Stimulated activated naive B cell treated with anti-CD40 and anti-IgM and Interleukin-4, amounts not matched to agents 10 μg/mL and 1 μg/mL and 100 μg/mL, for 72 hours (primary cell): ENCODE measurements at regions not wholly inside any gene's neighbourhood (a gene's known extent, or its start where the extent isn't known, plus 50 kb on each side); places are given as distances from the start of the nearest gene placed in this dataset.

Experiments used
- ATAC-seq, 2 donors: fragments of 150-1000 bp; cut with Tn5 transposase; replicated peaks; 2 replicates each; pipeline ENCODE4 v1.10.0; 2021; ENCODE audit warnings: moderate library complexity in 1 of 2
- DNase-seq: peaks from one replicate; pipeline ENCODE4 v3.0.0; 2021
- H3K27ac Mint-ChIP-seq: one replicate; pipeline ENCODE4 v1.8.0; 2022; ENCODE audit warnings: mild to moderate bottlenecking, mixed read lengths
- H3K27me3 Mint-ChIP-seq, 2 donors: one replicate each; pipeline ENCODE4 v1.8.0; 2022; ENCODE audit warnings: mixed read lengths in 2 of 2
- H3K36me3 Mint-ChIP-seq, 2 donors: one replicate each; pipeline ENCODE4 v1.8.0; 2022; ENCODE audit warnings: mixed read lengths in 2 of 2, mild to moderate bottlenecking in 1 of 2
- H3K4me1 Mint-ChIP-seq, 2 donors: one replicate each; pipeline ENCODE4 v1.8.0; 2022; ENCODE audit warnings: mixed read lengths in 2 of 2, mild to moderate bottlenecking in 1 of 2
- H3K4me3 Mint-ChIP-seq, 2 donors: one replicate each; pipeline ENCODE4 v1.8.0; 2022; ENCODE audit warnings: mild to moderate bottlenecking in 2 of 2, mixed read lengths in 2 of 2, moderate library complexity in 1 of 2
- H3K9me3 Mint-ChIP-seq, 2 donors: one replicate each; pipeline ENCODE4 v1.8.0; 2022; ENCODE audit warnings: mixed read lengths in 2 of 2, mild to moderate bottlenecking in 1 of 2

DNA sequence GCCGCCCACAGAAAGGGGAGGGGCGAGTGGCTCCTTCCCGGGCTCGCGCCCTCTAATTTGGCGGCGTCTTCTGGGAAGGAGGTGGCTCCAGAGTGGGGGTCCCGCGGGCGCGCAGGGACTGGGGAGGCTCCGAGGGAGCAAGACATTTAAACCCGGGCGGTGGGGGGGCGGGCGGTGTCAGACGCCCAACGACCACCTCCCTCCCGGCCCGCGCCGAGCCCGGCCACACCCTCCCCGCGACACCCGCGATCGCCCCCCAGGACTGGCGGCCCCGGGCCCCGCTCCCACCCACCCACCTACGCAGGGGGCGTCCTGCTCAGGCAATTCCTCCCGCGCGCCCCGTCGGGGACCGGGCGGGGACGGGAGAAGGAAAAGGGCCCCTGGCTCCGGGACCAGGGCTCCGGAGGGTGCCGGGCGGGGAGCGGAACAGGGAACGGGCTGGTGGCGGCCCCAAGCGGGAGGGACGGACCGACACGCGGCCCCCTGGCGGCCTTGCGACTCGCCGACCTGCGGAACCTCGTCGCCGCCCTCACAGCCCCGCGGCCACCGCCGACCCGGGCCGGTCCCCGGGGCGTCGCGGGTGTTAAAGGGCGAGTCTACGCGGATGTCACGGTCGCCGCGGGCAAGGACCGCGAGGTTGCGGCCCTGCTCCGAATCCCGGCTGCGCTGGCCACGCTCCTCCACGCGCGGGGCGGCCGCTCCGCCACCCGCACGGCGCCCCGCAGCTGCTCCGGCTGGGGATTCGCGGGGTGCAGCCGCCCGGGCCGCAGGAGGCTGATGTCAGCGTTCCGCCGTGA is 94.0 kb upstream of the FMN2 start:
- H3K27ac Mint-ChIP-seq, result no peak overlapping the region
- H3K4me1 Mint-ChIP-seq, result no peaks in the 10 kb centered on the region
- ATAC-seq, result peak; percentile 14 to 29
- no peak for DNase-seq
- peaks cover 29 to 35% of the 10 kb centered on the region in 2 donors for H3K27me3 Mint-ChIP-seq
- H3K9me3 Mint-ChIP-seq, result no peaks in the 10 kb centered on the region
- H3K4me3 Mint-ChIP-seq, result peak overlapping the region in 1 of 2 donors; percentile 41
- no peaks in the 10 kb centered on the region for H3K36me3 Mint-ChIP-seq

DNA sequence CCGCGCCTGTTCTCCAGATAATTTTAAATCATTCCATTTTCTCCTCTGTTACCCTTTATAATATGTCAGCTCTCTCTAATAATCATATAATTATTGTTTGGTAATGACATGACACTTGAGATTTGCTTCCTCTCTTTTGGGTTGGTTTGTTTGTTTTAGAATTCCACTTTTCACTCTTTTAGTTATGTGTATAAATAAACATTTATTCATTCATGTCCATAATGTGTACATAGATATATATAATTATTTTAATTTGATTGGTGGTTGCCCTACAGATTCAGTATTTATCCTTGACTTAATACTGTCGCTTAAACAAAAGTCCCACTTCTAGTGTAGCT is 93.4 kb upstream of the FMN2 start:
- Mint-ChIP-seq H3K4me1 (no peaks in the 10 kb centered on the region), H3K27me3 (peaks cover 29 to 34% of the 10 kb centered on the region in 2 donors), H3K36me3 (no peaks in the 10 kb centered on the region), H3K9me3 (no peaks in the 10 kb centered on the region), H3K27ac (no peak overlapping the region), H3K4me3 (peak overlapping the region in 1 of 2 donors; percentile 41)
- DNase-seq (no peak), ATAC-seq (no peak)

- no peaks in the 10 kb centered on the region for H3K9me3 Mint-ChIP-seq
- no peak overlapping the region for H3K27ac Mint-ChIP-seq
- no peak overlapping the region for H3K4me3 Mint-ChIP-seq
- H3K36me3 Mint-ChIP-seq, result no peaks in the 10 kb centered on the region
- DNase-seq, result no peak
- no peaks in the 10 kb centered on the region for H3K4me1 Mint-ChIP-seq
- no peak for ATAC-seq
- peaks cover 29 to 34% of the 10 kb centered on the region in 2 donors for H3K27me3 Mint-ChIP-seq
These were observed 92.5 kb upstream of the FMN2 start for GRCh38 chr1:239999170-239999569.

DNA sequence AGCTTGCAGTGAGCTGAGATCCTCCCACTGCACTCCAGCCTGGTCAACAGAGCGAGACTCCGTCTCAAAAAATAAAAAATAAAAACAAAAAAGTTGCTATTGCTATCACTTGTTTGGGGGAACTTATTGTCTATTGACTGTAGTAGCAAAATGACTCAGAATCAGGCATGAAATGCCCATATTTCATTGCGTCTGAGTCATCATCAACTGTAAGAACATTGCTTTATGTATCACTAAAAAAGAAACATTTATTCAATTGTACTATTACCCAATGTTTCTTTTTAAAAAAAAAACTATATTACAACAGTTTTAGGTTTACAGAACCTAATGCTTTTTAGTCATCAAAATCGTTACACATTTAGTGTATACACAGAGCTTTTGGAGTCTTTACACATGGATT is 91.0 kb upstream of the FMN2 start:
- ATAC-seq (no peak), DNase-seq (no peak)
- H3K27me3 Mint-ChIP-seq, result peaks cover 23 to 26% of the 10 kb centered on the region in 2 donors
- H3K27ac Mint-ChIP-seq, result no peak overlapping the region
- H3K9me3 Mint-ChIP-seq, result no peaks in the 10 kb centered on the region
- H3K4me1 Mint-ChIP-seq, result no peaks in the 10 kb centered on the region
- H3K36me3 Mint-ChIP-seq, result no peaks in the 10 kb centered on the region
- no peak overlapping the region for H3K4me3 Mint-ChIP-seq

DNA sequence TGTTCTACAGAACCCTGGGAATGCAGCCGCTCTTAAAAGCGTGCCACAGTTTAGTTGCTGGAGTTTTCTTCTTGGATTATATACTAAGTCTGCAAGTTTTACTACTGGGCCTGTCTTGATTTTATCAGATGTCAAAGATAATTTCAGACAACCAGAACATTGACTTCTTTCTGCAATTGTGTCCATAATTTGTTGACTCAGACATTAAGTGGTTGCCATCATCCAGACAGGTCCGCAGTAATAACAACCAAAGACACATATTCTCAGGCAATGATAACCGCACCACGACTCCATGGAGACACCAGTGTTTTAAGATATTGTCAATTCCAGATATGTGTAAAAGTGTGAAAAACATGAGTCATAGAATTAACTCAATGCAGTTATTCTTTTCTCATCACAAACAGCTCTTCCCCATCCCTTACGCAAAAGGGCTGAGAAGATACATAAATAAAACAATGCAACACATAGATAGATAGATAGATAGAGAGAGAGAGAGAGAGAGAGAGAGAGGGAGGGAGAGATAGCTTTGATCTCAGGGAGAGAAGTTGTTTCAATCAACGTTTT is 90.4 kb upstream of the FMN2 start:
- no peak for ATAC-seq
- Mint-ChIP-seq H3K4me1 (no peaks in the 10 kb centered on the region), H3K9me3 (no peaks in the 10 kb centered on the region), H3K36me3 (no peaks in the 10 kb centered on the region), H3K4me3 (no peak overlapping the region), H3K27ac (no peak overlapping the region), H3K27me3 (peaks cover 19% of the 10 kb centered on the region in 2 donors)
- no peak for DNase-seq

DNA sequence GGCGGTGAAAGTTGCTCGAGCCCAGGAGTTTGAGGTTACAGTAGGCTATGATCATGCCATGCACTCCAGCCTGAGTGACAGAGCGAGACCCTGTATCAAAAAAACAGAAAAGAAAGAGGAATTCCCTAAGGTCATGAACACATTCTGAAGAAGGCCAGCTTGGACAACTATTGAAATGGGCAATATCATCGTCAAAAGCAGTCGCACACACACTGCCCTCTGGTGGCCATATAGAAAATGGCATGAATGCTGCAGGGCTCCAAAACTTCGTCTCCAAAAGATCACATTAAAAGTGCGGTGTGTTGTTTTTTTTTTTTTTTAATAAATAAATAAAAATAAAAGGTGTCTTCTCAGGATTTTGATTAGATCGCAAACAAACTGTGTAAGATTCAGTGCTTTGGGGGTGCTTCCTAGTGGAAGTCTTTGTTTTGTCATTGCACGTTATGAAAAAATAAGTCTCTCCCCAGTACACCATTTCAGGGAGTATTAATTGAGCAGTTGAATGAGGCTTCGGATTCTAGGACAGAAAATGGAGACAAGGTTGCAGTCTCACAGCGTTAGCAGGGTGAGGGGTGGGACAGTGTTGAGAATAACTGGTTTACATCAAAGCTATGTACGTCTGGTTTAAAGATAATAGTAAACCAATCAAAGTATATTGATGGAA is 87.5 kb upstream of the FMN2 start:
- no peak for ATAC-seq
- no peak for DNase-seq
- H3K27me3 Mint-ChIP-seq, result peaks cover 4 to 9% of the 10 kb centered on the region in 2 donors
- H3K36me3 Mint-ChIP-seq, result no peaks in the 10 kb centered on the region
- no peak overlapping the region for H3K4me3 Mint-ChIP-seq
- H3K9me3 Mint-ChIP-seq, result peaks cover 0 to 2% of the 10 kb centered on the region in 2 donors
- no peaks in the 10 kb centered on the region for H3K4me1 Mint-ChIP-seq
- no peak overlapping the region for H3K27ac Mint-ChIP-seq

DNA sequence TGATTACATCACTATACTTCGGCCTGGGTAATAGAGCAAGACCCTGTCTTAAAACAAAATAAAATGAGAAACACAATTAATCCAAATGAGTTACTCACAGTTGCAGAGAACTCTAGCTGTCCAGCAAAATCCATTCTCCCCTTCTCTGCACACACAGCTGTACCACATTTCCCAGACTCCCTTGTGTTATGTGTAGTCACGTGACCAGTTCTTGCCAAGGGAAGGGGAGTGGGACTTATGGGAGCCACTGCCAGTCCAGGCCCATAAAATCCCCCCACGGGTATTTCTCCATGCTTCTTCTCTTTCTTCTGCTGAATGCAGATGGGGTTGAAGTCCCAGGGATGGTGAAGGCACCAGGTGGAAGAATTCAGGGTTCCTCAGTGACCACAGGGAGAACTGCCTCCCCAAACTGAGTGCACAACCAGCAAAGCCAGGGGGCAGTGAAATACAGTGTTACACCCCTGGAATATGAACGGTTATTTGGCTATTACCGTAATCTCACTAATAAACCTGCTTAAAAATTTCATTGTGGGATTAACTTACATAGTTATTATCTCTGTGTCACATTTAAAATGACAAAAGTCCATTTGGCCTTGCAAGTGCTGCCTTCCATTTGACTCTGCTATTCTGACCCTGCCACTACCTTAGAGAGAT is 85.6 kb upstream of the FMN2 start:
- H3K9me3 Mint-ChIP-seq, result peaks cover 9% of the 10 kb centered on the region in 2 donors
- no peak overlapping the region for H3K4me3 Mint-ChIP-seq
- H3K4me1 Mint-ChIP-seq, result no peaks in the 10 kb centered on the region
- DNase-seq (no peak), ATAC-seq (no peak)
- peaks cover 0 to 4% of the 10 kb centered on the region in 2 donors for H3K27me3 Mint-ChIP-seq
- H3K27ac Mint-ChIP-seq, result no peak overlapping the region
- no peaks in the 10 kb centered on the region for H3K36me3 Mint-ChIP-seq

GRCh38 chr1:240008298-240008697 is 83.4 kb upstream of the FMN2 start:
- ATAC-seq (no peak), DNase-seq (no peak)
- no peaks in the 10 kb centered on the region for H3K36me3 Mint-ChIP-seq
- no peaks in the 10 kb centered on the region for H3K27me3 Mint-ChIP-seq
- H3K27ac Mint-ChIP-seq, result no peak overlapping the region
- no peaks in the 10 kb centered on the region for H3K4me1 Mint-ChIP-seq
- H3K9me3 Mint-ChIP-seq, result peaks cover 11 to 13% of the 10 kb centered on the region in 2 donors
- H3K4me3 Mint-ChIP-seq, result no peak overlapping the region

DNA sequence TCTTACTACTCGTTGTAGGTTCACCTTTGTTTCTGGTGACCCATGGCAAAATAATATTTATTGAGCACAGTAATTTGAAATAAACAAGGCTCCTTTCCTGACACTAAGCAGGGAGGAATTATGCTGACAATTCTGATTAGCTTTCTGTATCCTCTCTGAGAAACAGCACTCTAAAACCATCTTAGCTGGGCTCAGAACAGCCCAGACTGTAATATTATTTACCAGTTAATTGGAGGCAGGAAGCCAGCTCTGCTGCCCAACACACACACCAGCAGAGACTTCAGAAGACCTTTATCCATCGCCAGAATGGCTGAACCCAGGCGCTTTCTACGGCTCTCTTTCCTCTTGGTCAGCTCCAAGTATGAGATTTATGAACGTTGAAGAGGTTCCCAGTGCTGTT is 77.6 kb upstream of the FMN2 start:
- no peak for ATAC-seq
- no peaks in the 10 kb centered on the region for H3K27me3 Mint-ChIP-seq
- H3K4me3 Mint-ChIP-seq, result no peak overlapping the region
- H3K9me3 Mint-ChIP-seq, result peaks cover 19 to 24% of the 10 kb centered on the region in 2 donors
- H3K4me1 Mint-ChIP-seq, result no peaks in the 10 kb centered on the region
- no peaks in the 10 kb centered on the region for H3K36me3 Mint-ChIP-seq
- DNase-seq, result no peak
- no peak overlapping the region for H3K27ac Mint-ChIP-seq

- H3K36me3 Mint-ChIP-seq, result no peaks in the 10 kb centered on the region
- H3K27ac Mint-ChIP-seq, result no peak overlapping the region
- ATAC-seq (no peak), DNase-seq (no peak)
- H3K27me3 Mint-ChIP-seq, result no peaks in the 10 kb centered on the region
- peaks cover 11 to 12% of the 10 kb centered on the region in 2 donors for H3K9me3 Mint-ChIP-seq
- no peak overlapping the region for H3K4me3 Mint-ChIP-seq
- no peaks in the 10 kb centered on the region for H3K4me1 Mint-ChIP-seq
These were observed 73.1 kb upstream of the FMN2 start for GRCh38 chr1:240018617-240019016.

GRCh38 chr1:240019524-240019923 is 72.2 kb upstream of the FMN2 start:
- Mint-ChIP-seq H3K36me3 (no peaks in the 10 kb centered on the region), H3K27ac (no peak overlapping the region), H3K4me1 (no peaks in the 10 kb centered on the region), H3K9me3 (peaks cover 11 to 12% of the 10 kb centered on the region in 2 donors), H3K27me3 (no peaks in the 10 kb centered on the region), H3K4me3 (no peak overlapping the region)
- ATAC-seq (no peak), DNase-seq (no peak)

DNA sequence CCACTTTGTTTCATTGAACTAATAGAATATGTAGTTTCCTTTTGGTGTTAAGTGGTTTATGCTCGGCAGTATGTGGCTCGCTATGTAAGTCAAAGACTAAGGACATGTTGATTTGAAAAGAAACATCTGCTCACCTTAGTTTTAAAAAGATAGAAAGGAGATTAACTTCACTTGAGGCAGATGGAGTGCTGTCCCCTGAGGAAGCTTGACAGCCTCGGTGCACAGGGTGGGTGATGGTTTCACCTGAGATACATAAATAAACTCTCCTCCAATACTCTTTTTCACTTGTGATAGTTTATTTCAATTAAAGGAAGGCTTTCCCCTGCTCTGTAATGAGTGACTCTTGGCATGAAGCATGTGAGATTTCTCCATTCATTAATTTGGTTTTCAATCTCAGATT is 70.8 kb upstream of the FMN2 start:
- H3K4me3 Mint-ChIP-seq, result no peak overlapping the region
- ATAC-seq (no peak), DNase-seq (no peak)
- no peaks in the 10 kb centered on the region for H3K4me1 Mint-ChIP-seq
- H3K9me3 Mint-ChIP-seq, result peaks cover 11% of the 10 kb centered on the region in 2 donors
- no peaks in the 10 kb centered on the region for H3K27me3 Mint-ChIP-seq
- no peak overlapping the region for H3K27ac Mint-ChIP-seq
- H3K36me3 Mint-ChIP-seq, result no peaks in the 10 kb centered on the region

- Mint-ChIP-seq H3K4me3 (no peak overlapping the region), H3K4me1 (no peaks in the 10 kb centered on the region), H3K36me3 (no peaks in the 10 kb centered on the region), H3K9me3 (peaks cover 11% of the 10 kb centered on the region in 2 donors), H3K27ac (no peak overlapping the region), H3K27me3 (no peaks in the 10 kb centered on the region)
- ATAC-seq, result no peak
- no peak for DNase-seq
These were observed 70.0 kb upstream of the FMN2 start for GRCh38 chr1:240021709-240022108.

DNA sequence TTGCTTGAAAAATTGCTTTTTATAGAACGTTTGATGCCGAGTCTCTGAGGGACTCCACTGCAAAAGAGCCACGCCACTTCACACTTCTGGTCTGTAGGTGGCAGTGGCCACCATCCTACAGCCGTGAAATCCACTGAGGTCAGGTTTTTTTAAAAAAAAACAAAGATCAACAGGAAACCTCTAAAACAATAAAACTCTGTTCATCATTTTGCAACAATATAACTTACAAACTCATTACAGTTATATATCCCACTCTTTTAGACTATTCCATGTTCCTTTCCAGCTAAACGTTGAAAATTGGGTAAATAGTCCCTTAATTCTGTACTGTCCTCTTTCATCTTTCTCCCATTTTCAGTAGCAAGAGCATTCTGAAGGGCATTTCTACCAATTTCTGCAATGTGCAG is 64.6 kb upstream of the FMN2 start:
- ATAC-seq, result peak; percentile 59 to 75
- H3K9me3 Mint-ChIP-seq, result peaks cover 0 to 2% of the 10 kb centered on the region in 2 donors
- H3K27me3 Mint-ChIP-seq, result no peaks in the 10 kb centered on the region
- H3K27ac Mint-ChIP-seq, result no peak overlapping the region
- no peaks in the 10 kb centered on the region for H3K36me3 Mint-ChIP-seq
- no peak for DNase-seq
- no peak overlapping the region for H3K4me3 Mint-ChIP-seq
- H3K4me1 Mint-ChIP-seq, result no peaks in the 10 kb centered on the region
